HG02759 (cell line): ENCODE measurements at regions not wholly inside any gene's neighbourhood (a gene's known extent, or its start where the extent isn't known, plus 50 kb on each side); places are given as distances from the start of the nearest gene placed in this dataset.
"Not testable (repeated sequence)": the region's sequence is repeated elsewhere in the genome, so short reads cannot be mapped to it uniquely, and the experiment has no call there.

ENCODE experiments used
- ATAC-seq: cut with Tn5 transposase; IDR thresholded peaks from one replicate; pipeline ENCODE4 v1.9.1; 2021; ENCODE audit warnings: mild to moderate bottlenecking, moderate library complexity; ENCODE audit not compliant: unreplicated experiment

DNA sequence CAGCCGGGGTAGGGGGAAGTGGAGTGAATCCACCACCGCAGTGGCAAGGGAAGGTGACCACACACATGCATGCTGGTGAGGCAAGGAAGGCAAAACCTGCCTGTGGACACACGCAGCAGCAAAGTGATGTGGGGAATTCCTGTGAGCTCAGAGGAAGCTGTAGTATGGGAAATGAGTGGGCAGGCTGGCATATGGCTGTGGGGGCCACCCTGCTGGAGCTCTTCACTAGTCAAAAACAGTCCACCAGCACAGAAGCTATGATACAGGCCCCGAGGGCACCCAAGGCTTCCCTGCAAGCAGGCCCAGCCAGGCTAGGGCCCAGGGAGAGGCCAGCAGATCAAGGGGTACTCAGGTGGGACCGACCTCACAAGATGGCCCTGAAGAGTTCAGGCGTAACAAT lies 239.1 kb downstream of the CHM start:
- no peak for ATAC-seq

DNA sequence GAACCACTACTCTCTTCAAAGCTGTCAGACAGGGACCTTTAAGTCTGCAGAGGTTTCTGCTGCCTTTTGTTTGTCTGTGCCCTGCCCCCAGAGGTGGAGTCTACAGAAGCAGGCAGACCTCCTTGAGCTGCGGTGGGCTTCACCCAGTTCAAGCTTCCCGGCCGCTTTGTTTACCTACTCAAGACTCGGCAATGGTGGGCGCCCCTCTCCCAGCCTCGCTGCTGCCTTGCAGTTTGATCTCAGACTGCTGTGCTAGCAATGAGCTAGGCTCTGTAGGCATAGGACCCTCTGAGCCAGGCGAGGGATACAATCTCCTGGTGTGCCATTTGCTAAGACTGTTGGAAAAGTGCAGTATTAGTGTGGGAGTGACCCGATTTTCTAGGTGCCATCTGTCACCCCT lies 275.0 kb downstream of the CHM start:
- ATAC-seq: not testable (repeated sequence)

DNA sequence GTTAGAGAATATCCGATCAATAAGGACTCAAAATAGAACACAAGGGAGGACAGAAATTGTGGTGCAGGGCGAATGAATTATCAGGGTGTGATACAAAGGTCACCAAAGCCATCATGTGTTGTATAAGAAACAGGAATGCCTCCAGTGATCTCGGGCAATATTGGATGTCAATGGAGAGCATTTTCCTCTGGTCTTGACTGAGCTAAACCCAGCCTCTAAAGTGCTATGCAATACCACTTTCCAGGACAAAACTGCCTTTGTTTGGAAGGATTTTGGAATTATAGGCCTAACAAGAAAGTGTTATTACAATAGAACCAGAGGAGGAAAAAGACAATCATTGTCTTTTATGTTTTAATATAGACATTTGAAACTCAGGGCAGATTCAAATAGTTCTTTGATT lies 281.7 kb downstream of the CHM start:
- no peak for ATAC-seq

DNA sequence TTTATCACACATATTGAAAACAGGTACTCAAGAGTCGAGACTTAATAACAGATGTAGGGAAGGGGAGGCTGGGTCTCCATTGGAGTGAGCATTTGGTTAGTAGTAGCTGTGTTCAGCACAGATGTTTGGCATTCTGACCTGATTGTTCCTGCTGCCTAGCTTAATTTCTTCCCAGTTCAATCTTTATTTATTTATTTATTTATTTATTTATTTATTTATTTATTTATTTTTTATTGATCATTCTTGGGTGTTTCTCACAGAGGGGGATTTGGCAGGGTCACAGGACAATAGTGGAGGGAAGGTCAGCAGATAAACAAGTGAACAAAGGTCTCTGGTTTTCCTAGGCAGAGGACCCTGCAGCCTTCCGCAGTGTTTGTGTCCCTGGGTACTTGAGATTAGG lies 324.3 kb downstream of the CHM start:
- ATAC-seq: not testable (repeated sequence)

DNA sequence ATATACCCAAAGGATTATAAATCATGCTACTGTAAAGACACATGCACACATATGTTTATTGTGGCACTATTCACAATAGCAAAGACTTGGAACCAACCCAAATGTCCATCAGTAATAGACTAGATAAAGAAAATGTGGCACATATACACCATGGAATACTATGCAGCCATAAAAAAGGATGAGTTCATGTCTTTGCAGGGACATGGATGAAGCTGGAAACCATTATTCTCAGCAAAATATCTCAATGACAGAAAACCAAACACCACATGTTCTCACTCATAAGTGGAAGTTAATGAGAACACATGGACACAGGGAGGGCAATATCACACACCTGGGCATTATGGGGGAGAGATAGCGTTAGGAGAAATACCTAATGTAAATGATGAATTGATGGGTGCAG lies 323.8 kb upstream of the POF1B start:
- ATAC-seq: not testable (repeated sequence)

DNA sequence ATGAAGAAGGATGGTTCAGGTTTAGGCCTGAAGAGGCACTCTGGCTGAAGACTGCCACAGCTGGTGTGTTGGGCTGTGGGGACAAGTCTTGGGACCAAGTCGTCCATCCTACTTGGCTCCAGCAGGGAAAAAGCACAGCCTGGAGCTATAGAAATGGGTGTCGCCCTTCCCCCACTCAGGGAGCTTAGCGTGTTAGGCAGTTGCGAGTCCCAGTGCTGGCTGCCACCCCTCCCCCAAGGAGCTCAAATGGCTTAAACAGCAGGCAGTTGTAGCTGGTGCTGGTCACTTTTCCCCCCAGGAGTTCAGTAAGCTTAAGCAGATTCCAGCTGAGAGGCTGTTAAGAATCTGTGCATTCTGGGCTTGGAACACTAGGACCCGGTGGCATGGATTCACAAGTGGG lies 319.5 kb upstream of the POF1B start:
- ATAC-seq: no peak

DNA sequence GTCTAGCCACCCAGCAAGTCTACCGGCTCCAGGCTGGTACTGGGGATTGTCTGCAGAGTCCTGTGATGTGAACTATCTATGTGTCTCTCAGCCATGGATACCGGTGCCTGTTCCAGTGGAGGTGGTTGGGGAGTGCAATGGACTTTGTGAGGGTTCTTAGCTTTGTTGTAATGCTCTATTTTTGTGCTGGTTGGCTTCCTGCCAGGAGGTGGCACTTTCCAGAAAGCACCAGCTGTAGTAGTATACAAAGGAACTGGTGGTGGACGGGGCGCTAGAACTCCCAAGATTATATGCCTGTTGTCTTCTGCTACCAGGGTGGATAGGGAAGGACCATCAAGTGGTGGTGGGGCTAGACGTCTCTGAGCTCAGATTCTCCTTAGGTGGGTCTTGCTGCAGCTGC lies 306.4 kb upstream of the POF1B start:
- no peak for ATAC-seq

DNA sequence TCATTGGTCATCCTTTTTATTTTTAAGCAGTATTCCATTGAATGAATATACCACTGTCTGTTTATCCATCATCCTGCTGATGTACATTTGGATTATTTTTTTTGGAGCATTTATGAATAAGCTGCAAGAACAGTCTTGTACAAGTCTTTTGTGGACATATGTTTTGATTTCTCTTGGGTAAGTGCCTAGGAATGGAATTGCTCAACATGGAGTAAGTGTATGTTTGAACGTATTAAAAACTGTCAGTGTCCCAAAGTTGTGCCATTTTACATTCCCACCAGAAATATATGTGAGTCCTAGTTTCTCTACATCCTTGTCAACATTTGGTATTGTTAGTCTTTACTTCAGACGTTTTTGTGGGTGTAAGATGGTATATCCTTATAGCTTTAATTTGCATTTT lies 287.0 kb upstream of the POF1B start:
- ATAC-seq: no peak

DNA sequence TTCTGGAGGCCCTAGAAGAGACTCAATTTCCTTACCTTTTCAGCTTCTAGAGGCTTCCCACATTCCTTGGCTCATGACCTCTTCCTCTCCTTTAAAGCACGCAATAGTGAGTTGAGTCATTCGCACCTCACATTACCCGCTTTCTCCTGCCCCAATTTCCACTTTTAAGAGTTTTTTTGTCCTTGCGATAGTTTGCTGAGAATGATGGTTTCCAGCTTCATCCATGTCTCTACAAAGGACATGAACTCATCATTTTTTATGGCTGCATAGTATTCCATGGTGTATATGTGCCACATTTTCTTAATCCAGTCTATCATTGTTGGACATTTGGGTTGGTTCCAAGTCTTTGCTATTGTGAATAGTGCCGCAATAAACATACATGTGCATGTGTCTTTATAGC lies 284.5 kb upstream of the POF1B start:
- not testable (repeated sequence) for ATAC-seq

DNA sequence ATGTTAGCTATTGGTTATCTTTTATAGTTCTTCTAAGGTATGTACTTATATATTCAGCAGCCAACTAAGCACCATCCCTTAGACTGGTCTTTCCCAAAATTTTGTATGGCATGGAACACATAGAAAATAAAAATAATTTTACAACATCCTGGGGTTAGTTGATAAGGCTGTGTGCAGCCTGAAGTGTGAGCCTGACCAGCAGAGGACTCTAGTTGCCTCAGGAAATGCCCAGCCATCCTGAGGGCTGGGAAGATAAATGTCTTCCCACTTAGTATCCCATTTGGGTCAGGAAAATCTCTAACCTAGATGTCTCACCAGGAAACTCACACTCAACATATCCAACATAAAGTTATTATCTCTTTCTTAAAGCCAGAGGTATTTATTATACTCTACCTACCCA lies 251.4 kb upstream of the POF1B start:
- ATAC-seq: no peak

DNA sequence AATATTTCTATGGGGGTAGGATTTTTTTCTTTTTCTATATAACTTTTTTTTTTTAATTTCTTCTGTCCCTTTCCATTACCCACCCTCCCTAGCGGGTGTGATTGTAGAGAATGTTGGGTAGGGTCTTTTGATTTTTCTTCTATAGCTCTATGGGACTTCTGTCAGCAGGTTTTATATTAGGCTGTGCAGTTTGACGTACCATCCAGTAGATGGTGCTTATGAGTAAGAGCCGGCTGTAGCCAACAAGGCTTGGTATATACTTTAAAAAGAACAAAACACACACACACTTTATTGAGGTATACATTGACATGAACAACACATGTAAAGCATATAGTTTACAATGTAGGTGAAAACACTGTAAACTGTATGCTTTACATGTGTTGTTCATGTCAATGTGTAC lies 247.9 kb upstream of the POF1B start:
- ATAC-seq: no peak

DNA sequence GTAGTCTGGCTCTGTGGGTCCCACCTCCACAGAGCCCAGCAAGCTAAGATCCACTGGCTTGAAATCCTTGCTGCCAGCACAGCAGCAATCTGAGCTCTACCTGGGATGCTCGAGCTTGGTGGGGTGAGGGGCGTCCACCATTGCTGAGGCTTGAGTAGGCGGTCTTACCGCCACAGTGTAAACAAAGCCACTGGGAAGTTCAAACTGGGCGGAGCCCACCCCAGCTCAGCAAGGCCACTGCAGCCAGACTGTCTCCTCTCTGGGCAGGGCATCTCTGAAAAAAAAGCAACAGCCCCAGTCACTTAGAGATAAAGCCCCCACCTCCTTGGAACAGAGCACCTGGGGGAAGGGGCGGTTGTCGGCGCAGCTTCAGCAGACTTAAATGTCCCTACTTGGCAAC lies 243.2 kb upstream of the POF1B start:
- no peak for ATAC-seq

DNA sequence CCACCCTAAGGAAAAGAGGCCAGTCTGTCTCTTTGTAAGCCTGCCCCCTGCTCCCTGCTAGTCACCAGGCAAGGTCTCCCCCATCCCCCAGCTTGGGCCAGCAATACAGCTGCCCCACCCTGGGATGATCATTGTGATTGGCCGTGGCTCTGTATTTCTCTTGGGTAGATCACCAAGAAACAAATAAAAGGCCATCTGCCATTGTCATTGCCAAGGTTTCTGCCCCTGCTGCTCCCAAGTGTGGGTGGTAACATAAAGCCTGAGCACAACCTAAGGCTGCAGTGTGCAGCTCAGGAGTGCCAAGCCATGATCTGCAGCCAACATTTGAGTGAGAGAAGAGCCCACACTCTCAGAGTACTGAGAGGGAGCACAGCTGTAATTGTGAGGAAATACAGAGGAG lies 241.0 kb upstream of the POF1B start:
- ATAC-seq: no peak

DNA sequence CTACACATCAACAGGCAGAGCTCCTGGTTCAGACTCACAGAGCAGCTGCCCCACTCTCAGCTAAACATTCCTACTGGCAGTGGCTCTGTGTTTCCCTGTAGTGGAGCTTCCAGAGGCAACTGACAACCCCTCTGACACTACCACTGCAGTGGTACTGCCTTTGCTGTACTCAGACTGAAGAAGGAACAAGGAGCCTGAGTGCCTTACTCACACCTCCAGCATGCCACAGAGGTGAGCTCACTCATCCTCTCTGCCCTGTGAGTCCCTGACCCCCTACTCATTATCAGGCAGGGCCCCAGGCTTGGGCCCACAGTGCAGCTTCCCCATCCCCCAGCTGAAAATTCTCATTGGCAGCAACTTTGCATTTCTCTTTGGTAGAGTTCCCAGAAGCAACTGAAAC lies 240.5 kb upstream of the POF1B start:
- no peak for ATAC-seq

DNA sequence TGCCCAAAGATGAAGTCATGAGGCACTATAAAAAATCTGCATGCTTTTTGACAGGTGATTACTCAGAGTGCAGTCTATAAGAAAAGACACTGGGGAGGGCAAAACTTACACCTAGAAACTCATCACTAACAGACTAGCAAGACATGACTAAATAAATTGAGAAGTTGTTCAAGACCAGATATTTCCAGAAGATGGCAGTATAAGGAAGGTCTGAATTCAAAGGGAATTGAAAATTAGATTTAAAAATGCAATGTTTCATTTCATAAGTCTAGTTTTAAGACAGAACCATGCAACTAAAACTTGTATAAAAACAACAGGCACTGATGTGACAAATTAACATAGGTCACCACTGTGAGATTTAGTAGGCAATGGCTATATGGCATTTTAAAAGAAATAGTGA lies 232.5 kb upstream of the POF1B start:
- ATAC-seq: no peak

DNA sequence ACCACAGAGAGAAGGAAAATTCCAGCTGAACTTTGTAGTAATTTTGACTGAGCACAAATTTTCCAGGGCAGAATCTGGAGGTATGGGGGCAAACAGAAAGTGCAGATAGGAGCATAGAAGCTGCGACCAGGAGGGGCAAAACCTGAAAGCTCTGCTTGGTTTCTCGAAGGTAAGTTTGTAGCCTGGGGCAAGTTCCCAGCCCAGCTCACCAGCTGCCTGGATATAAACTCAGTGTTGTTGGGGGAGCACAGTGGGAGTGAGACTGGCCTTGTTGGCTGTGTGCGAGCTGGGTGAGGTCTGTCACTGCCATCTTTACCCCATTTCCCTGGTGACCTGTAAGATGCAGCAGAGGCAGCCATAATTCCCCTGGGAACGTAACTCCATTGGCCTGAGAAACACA lies 213.5 kb upstream of the POF1B start:
- no peak for ATAC-seq

DNA sequence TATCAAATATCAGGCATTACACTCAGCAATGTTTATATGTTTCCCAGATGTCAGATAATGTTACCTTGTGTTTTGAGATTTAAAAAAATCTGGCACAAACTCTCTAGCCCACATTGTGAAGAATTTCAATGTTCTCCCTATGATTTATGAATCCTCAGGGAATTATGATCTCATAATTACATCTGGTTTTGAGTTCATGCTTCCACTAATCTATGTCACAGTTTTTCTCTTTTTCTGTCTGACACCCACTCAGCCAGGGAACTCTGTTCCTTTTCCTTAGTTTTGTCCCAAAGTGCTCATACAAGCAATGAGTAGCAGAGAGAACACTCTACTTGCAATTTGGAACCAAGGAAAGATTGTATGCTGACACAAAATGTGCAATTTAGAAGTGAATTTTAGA lies 212.1 kb upstream of the POF1B start:
- ATAC-seq: no peak

DNA sequence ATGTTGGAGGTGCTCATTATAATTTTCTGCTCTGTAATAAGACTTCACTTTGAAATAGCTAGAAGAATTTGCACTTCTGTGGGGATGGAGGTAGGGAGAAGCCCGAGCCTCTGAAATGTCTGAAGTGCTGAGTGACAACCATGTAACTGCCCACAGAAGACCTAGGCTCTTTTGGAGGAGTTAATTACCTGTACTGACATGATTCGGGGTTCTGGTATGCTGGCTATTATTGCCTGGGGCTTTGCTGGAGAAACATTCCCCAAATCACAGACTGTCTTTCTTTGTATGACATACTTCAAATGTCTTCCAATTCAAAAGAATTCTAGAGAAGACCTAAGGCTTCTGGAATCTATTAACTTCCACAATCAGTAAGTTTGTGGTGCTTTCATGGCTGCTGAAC lies 211.2 kb upstream of the POF1B start:
- no peak for ATAC-seq

DNA sequence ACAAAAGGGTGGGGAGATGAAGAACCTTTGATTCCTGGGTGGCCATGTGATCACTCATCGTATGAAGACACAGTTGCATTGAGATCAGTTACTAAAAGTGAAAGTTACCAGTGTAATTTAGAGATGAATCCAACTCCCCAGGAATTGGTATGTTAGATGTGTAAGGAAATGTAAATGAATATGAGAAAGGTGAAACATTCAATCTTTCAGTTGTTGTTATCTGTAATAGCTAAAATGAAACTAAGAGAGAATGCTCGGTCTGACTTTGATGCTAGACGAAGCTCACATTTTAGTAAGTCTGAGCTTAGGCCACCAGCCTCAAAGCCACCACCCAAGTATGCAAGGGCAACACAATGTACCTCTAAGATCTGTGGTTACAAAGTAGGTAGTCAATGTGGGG lies 194.3 kb upstream of the POF1B start:
- ATAC-seq: peak; percentile 67

DNA sequence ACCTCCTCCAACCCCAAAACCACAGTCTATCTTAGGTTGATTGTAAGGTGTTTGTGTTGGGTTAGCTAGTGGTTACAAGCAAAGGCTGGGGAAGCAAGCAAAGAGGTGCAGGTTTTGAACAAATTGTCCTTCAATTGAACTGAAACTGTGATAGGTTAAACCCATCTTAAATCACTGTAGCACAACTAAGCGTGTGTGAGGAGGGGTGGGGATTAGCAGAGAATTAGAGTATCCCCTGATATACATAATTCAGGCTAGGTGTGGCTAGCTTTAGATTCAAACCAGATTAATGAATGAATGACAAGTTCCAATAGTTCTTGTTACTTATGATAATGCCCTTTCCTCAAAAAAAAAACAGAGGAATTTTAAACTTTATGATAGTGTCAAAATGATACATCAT lies 191.0 kb upstream of the POF1B start:
- no peak for ATAC-seq

DNA sequence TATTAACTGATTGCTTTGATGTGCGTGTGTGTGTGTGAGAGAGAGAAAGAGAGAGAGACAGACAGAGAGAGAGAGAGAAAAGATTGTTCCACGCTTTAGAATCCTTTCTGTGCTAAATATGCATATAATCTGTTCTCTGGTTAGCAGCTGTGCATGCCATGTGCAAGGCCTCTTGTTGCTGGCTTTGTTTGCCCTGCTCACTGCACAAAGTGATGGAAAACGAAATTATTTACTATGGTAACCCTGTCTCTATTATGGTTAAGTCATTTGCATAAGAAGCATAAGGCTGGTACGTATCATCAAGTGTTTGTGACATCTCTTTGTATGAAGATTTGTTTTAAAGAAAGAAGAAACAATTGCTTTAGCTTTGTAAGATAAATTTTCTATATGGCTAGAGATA lies 190.2 kb upstream of the POF1B start:
- ATAC-seq: no peak

DNA sequence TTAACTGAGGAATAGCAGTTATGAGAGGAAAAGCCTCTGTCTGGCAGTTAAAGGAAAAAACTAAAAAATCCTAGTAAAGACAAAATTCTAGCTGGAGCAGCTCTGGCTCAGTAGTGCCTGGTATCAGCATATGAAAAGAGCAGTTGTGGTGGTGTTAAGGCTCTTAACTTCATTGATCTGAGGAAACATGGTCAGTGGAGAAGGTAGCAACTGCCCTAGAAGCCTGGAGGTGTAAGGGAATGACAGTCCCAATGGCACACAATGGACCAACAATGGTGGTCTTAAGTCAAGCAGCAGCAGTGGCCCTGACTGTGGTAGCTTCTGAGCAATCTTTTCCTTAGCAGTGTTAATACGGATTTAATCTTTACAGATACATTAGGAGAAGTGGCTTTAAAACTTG lies 189.6 kb upstream of the POF1B start:
- ATAC-seq: no peak

DNA sequence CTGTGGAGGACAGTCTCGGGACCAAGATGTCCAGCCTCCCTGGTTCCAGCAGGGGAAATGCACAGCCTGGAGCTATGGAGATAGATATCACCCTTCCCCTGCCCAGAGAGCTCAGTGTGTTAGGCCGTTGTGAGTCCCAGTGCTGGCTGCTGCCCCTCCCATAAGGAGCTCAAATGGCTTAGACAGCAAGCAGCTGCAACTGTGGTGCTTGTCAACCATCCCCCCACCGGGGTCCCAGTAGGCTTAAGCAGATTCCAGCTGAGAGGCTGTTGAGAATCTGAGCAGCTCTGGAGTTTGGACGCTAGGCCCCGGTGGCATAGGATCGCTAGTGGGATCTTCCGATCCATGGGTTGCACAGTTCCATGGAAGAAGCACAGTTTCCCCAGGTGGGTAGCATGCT lies 181.8 kb upstream of the POF1B start:
- no peak for ATAC-seq

DNA sequence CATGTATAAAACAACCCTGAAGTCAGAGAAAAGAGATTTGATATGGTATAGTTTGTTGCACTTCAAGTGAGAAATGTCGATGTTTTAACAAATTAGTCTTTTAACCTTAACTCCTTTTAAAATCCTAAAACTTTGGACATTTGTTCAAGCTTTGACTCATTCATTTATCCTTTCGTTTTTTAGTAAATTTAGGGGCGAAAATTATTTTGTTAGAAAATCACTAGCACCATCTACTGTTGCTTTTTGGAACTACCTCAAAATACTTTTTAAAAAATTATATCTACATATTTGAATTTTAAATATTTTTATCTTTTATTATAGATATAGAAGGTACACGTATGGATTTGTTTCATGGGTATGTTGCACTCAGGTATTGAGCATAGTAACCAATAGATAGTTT lies 165.1 kb upstream of the POF1B start:
- no peak for ATAC-seq
